HG03103 (cell line): ENCODE measurements at regions not wholly inside any gene's neighbourhood (a gene's known extent, or its start where the extent isn't known, plus 50 kb on each side); places are given as distances from the start of the nearest gene placed in this dataset.
"Not testable (repeated sequence)": the region's sequence is repeated elsewhere in the genome, so short reads cannot be mapped to it uniquely, and the experiment has no call there.

Experiments
- ATAC-seq: cut with Tn5 transposase; IDR thresholded peaks from one replicate; pipeline ENCODE4 v1.9.1; 2021; ENCODE audit warnings: low read depth; ENCODE audit not compliant: unreplicated experiment

DNA sequence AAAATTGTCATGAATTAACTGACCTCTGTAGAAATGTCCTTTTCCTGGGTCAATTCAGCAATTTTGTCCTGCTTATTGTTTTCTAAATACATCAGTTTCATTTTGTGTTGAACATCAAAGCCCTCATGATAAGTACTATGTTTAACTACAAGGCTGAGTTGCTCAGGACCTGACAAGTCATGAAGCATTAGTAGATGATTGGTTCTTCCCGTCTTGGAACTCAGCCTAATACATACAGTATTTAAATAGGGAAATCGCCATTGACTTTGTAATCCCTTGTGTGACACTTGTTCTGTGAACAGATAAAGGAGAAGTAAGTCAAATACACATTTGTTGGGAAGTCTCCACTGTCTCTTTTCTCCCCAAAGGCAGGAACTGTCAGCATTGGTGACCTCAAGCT is 109.6 kb upstream of the POMZP3 start:
- ATAC-seq, result not testable (repeated sequence)

GRCh38 chr7:76736091-76736490 is 109.0 kb upstream of the POMZP3 start:
- ATAC-seq, result not testable (repeated sequence)

DNA sequence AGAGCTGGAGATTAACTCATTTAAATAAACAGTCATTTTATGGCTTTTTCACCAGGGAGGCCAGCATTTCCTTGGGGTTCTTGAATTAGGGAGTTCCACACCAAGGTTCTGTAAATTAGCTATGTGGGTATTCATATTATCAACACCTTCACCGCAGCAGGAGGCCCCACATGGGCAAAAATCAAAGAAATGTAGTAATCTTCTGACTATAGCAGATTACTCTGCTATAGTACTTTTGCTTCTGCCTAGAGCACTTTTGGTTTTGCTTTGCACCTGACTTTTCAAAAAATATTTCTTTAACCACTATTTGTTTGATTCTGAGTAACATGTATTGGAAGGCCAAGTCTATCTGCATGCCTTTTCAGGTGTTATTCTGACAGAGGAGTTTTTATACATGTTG is 108.6 kb upstream of the POMZP3 start:
- not testable (repeated sequence) for ATAC-seq

GRCh38 chr7:76728571-76728974 is 101.5 kb upstream of the POMZP3 start:
- not testable (repeated sequence) for ATAC-seq

DNA sequence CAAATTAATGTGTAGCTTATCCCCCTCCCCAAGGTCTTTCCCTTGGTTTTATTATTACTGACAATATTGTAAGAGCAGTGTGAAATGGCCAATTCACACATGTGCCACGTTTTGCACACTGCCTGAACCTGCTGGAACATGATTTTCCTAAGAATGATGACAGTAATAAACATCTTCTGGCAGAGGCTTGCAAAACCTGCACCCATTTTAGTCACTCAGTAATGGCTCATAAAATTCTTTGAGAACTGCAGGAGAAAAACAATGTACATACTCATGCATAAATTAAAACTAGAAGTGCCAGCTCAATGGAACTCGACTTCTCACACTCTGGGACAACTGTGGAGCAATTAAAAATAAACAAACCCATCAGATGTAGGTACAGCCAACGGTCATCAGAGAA is 96.8 kb upstream of the POMZP3 start:
- ATAC-seq, result not testable (repeated sequence)

DNA sequence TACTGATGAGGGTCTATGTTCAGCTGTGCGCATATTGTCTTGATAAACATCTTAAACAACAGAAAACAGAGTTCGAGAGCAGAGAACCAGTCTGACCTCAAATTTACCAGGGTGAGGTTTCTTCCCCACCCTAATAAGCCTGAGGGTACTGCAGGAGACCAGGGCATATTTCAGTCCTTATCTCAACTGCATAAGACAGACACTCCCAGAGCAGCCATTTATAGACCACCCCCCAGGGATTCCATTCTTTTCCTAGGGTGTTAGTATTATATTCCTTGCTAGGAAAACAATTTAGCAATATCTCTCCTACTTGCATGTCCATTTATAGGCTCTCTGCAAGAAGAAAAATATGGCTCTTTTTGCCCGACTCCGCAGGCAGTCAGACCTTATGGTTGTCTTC is 89.5 kb upstream of the POMZP3 start:
- ATAC-seq, result not testable (repeated sequence)

DNA sequence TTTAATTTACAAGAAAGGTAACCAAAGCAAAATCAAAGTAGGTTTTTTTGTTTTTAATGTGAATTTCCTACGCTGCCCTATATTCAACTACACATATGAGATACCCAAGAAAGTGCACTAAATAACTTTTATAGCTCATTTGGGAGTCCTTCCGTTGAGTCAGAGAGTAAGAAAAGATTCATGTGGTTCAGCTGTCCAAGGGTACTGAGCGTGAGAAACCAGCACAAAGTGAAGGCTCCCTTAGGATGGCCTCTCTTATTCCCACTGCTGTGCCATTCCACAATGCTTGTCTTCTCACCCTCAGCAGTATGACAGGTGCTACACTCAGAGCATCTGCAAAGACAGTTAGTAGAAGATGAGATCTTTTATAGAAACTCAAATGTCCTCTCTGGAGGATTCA is 85.8 kb upstream of the POMZP3 start:
- not testable (repeated sequence) for ATAC-seq

DNA sequence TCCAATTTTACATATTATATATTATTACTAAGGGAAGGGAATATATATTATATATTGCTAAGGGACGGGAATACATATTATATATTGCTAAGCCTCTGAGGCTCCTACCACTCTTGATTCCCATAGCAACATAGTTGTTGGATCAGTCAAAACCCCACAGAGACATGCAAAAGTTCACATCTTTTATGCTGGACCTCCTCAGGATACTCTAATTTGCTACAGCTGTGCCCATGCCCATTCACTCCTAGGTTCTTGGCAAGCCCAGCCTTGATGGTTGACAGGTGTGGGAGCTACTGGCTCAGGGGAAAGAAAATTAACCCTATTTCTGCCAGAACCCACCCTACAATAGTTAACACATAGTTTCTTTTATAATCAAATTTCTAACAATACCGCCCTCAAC is 84.6 kb upstream of the POMZP3 start:
- ATAC-seq, result not testable (repeated sequence)

DNA sequence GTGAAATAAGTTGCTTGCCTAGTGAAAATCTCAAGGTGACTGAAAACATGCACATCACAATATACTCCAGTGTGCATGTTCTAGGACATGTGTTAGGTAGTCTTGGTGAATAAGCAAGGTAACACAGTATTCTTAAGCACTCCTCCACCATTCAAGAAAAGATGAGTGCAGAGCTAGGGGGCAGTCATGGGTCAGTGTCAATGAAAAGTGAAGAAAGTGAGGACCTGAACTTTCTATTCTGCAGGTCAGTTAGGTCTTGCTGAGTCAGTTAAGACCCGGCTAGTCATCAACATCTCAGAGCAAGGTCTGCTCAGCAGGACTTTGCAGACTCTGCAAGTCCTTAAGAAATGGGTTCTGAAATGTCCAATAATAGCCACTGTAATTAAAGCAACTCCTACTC is 82.6 kb upstream of the POMZP3 start:
- ATAC-seq, result not testable (repeated sequence)

DNA sequence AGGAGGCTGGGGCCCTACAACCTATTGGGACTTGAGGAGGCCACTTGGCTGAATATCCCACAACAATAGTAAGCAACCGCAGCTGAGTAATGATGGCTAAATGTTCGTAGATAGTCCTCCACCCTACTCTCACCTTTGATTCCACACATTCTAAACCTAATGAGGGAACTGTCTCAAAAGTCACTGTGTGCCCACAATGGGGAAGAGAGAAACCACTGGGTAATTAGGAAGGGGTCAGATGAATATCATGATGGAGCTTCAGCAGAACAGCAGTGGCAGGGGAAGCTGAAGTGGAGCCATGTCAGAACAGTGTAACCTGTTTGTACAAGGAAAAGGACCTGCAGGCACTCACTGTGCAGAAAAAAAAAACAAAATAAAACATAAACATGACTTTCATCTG is 81.4 kb upstream of the POMZP3 start:
- not testable (repeated sequence) for ATAC-seq

DNA sequence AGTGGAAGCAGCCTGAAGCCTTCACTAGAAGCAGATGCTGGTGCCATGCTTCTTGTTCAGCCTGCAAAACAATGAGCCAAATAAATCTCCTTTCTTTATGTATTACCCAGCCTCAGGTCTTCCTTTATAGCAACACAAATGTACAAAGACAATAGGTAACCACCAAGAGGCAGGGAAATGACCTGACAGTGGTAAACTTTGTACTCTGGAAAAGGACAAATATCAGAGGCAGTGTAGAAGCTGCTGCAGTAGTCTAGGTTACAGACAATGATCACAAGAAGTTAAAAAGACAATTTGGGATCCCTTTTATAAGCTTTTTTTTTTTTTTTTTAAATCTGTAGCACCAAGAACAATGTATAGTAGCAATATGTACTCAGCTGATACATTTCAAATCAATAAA is 76.7 kb upstream of the POMZP3 start:
- not testable (repeated sequence) for ATAC-seq

GRCh38 chr7:76686277-76686676 is 59.2 kb upstream of the POMZP3 start:
- not testable (repeated sequence) for ATAC-seq

- not testable (repeated sequence) for ATAC-seq
Measured at GRCh38 chr7:76684737-76685136, 57.7 kb upstream of the POMZP3 start.

- ATAC-seq, result not testable (repeated sequence)
Measured at GRCh38 chr7:76683631-76684030, 56.6 kb upstream of the POMZP3 start.

DNA sequence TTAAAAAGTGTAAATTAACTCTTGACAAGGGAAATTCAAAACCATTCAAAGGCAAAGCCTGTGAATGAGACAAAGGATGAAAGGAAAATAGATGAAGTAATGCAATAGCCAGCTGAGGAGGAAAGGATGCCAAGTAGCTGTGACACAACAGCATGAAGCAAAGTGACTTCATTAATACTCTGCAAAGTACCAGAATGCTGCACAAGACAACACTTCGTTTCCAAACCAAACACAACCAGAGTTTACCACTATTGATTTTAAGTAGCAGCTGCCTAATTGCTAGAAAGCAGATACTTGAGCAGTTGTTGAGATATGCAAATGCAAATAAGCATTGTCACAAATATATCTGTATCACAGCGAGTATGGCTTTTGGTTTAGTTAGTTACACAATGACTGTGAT is 54.7 kb upstream of the POMZP3 start:
- not testable (repeated sequence) for ATAC-seq

DNA sequence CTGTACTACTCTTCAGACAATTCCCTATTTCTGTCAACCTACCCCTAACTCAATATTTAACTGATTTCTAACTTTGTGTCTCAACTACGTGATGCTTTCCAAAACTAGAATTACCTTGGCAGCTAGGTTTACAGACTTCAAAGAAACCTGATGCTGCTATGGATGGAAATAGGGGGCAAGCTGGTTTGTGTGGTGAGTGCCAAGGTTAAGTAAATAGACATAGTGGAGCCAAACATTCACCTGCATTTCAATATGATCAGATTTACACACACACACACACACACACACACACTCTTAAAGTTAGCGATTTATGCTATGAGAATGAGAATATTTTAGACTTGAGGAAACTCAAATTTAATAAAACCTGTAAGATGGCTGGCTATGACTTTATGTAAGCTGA is 52.1 kb upstream of the POMZP3 start:
- not testable (repeated sequence) for ATAC-seq

DNA sequence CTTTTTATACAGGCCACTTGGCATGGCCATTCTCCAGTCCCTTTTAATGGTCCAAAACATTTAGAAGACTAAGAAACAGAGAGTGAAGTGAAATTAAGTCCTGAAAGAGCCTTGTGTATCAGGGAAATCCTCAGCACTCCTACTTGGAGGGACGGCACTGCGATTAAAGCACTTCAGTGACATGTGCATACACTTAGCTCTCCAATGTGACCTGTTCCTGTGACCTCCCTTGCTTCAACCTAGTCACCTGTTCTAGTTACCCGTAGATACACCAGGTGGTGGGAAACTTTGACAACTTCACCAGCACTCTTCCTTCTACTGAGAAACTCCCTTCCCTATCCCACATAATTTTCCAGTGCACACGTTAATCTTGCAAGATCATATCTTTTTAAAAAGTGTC is 51.4 kb upstream of the POMZP3 start:
- not testable (repeated sequence) for ATAC-seq

GRCh38 chr7:76676890-76677289 is 49.8 kb upstream of the POMZP3 start:
- not testable (repeated sequence) for ATAC-seq
